ENCODE measurements at regions not wholly inside any gene's neighbourhood (a gene's known extent, or its start where the extent isn't known, plus 50 kb on each side); places are given as distances from the start of the nearest gene placed in this dataset.

GRCh38 chrX:123060986-123061385 lies 123.1 kb upstream of the GRIA3 start:
- Mint-ChIP-seq H3K27me3 (ENCODE audit: low read depth) (no peaks in the 10 kb centered on the region), H3K36me3 (no peaks in the 10 kb centered on the region), H3K9me3 (peaks cover 17% of the 10 kb centered on the region), H3K27ac (no peak overlapping the region), H3K4me3 (no peak overlapping the region), H3K4me1 (no peaks in the 10 kb centered on the region)
- DNase-seq (ENCODE audit: low spot score in 2 of 2, unreplicated experiment in 2 of 2) = no peak
- no peak for TF ChIP-seq CTCF (IDR thresholded peaks at IDR 0.05; ENCODE audit: unreplicated experiment)

GRCh38 chrX:123064053-123064452 lies 120.0 kb upstream of the GRIA3 start:
- DNase-seq (ENCODE audit: low spot score in 2 of 2, unreplicated experiment in 2 of 2) = no peak
- Mint-ChIP-seq H3K9me3 (peaks cover 29% of the 10 kb centered on the region), H3K36me3 (no peaks in the 10 kb centered on the region), H3K4me3 (no peak overlapping the region), H3K4me1 (no peaks in the 10 kb centered on the region), H3K27me3 (ENCODE audit: low read depth) (no peaks in the 10 kb centered on the region), H3K27ac (no peak overlapping the region)
- TF ChIP-seq CTCF (IDR thresholded peaks at IDR 0.05; ENCODE audit: unreplicated experiment) = no peak

- Mint-ChIP-seq H3K4me1 (no peaks in the 10 kb centered on the region), H3K36me3 (no peaks in the 10 kb centered on the region), H3K27ac (no peak overlapping the region), H3K27me3 (ENCODE audit: low read depth) (no peaks in the 10 kb centered on the region), H3K9me3 (peaks cover 29% of the 10 kb centered on the region), H3K4me3 (no peak overlapping the region)
- no peak for DNase-seq (ENCODE audit: low spot score in 2 of 2, unreplicated experiment in 2 of 2)
- no peak for TF ChIP-seq CTCF (IDR thresholded peaks at IDR 0.05; ENCODE audit: unreplicated experiment)
These were observed 111.2 kb upstream of the GRIA3 start for GRCh38 chrX:123072686-123073385.

GRCh38 chrX:123075947-123076561 lies 108.0 kb upstream of the GRIA3 start:
- no peaks in the 10 kb centered on the region for H3K27me3 Mint-ChIP-seq (ENCODE audit: low read depth)
- H3K36me3 Mint-ChIP-seq = no peaks in the 10 kb centered on the region
- H3K4me3 Mint-ChIP-seq = no peak overlapping the region
- TF ChIP-seq CTCF (IDR thresholded peaks at IDR 0.05; ENCODE audit: unreplicated experiment) = no peak
- H3K9me3 Mint-ChIP-seq = peaks cover 16% of the 10 kb centered on the region
- H3K27ac Mint-ChIP-seq = no peak overlapping the region
- no peak for DNase-seq (ENCODE audit: low spot score in 2 of 2, unreplicated experiment in 2 of 2)
- H3K4me1 Mint-ChIP-seq = no peaks in the 10 kb centered on the region

- H3K9me3 Mint-ChIP-seq = peaks cover 23% of the 10 kb centered on the region
- TF ChIP-seq CTCF (IDR thresholded peaks at IDR 0.05; ENCODE audit: unreplicated experiment) = no peak
- H3K4me1 Mint-ChIP-seq = no peaks in the 10 kb centered on the region
- DNase-seq (ENCODE audit: low spot score in 2 of 2, unreplicated experiment in 2 of 2) = no peak
- H3K4me3 Mint-ChIP-seq = no peak overlapping the region
- no peaks in the 10 kb centered on the region for H3K27me3 Mint-ChIP-seq (ENCODE audit: low read depth)
- no peak overlapping the region for H3K27ac Mint-ChIP-seq
- no peaks in the 10 kb centered on the region for H3K36me3 Mint-ChIP-seq
These were observed 106.4 kb upstream of the GRIA3 start for GRCh38 chrX:123077631-123078030.

All from mesothelial cell of epicardium (in vitro differentiated cells).